Mesendoderm (in vitro differentiated cells): ENCODE measurements at regions not wholly inside any gene's neighbourhood (a gene's known extent, or its start where the extent isn't known, plus 50 kb on each side); places are given as distances from the start of the nearest gene placed in this dataset.
"Not testable (repeated sequence)": the region's sequence is repeated elsewhere in the genome, so short reads cannot be mapped to it uniquely, and the experiment has no call there.

ENCODE experiments used
- DNase-seq: peaks from one replicate; pipeline ENCODE4 v3.0.0; 2013
- H2AK5ac ChIP-seq: 2 replicates; pipeline ENCODE4 v1.6.1; 2013; ENCODE audit warnings: low read length, inconsistent platforms
- H2BK120ac ChIP-seq: 2 replicates; pipeline ENCODE4 v1.6.1; 2013; ENCODE audit warnings: low read depth, mild to moderate bottlenecking, low read length, moderate library complexity, mixed read lengths
- H2BK15ac ChIP-seq: replicated peaks from 2 replicates; pipeline ENCODE4 v1.6.1; 2013; ENCODE audit warnings: low read depth, mild to moderate bottlenecking, moderate library complexity
- H2BK5ac ChIP-seq: 2 replicates; pipeline ENCODE4 v1.6.1; 2013; ENCODE audit warnings: low read length, inconsistent platforms
- H3K18ac ChIP-seq: 2 replicates; pipeline ENCODE4 v1.6.1; 2013; ENCODE audit warnings: mild to moderate bottlenecking, low read length, mixed read lengths
- H3K23ac ChIP-seq: one replicate; pipeline ENCODE4 v1.6.1; 2013; ENCODE audit warnings: low read length
- H3K27ac ChIP-seq: 2 replicates; pipeline ENCODE4 v1.5.1; 2013; ENCODE audit warnings: low read depth, mild to moderate bottlenecking, inconsistent platforms, low read length, moderate library complexity
- H3K27me3 ChIP-seq: 2 replicates; pipeline ENCODE4 v1.6.1; 2013; ENCODE audit warnings: low read length, control low read depth, mild to moderate bottlenecking, inconsistent platforms; ENCODE audit not compliant: insufficient read depth, poor library complexity
- H3K36me3 ChIP-seq: 2 replicates; pipeline ENCODE4 v1.6.1; 2013; ENCODE audit warnings: low read length, inconsistent platforms; ENCODE audit not compliant: control insufficient read depth, insufficient read depth
- H3K4ac ChIP-seq: one replicate; pipeline ENCODE4 v1.6.1; 2013; ENCODE audit warnings: low read depth, mild to moderate bottlenecking, low read length, moderate library complexity
- H3K4me1 ChIP-seq: 2 replicates; pipeline ENCODE4 v1.6.1; 2013; ENCODE audit warnings: low read depth, low read length, inconsistent platforms; ENCODE audit not compliant: control insufficient read depth
- H3K4me2 ChIP-seq: 2 replicates; pipeline ENCODE4 v1.6.1; 2013; ENCODE audit warnings: low read length
- H3K4me3 ChIP-seq: 2 replicates; pipeline ENCODE4 v1.5.1; 2013; ENCODE audit warnings: mild to moderate bottlenecking, low read length
- H3K56ac ChIP-seq: one replicate; pipeline ENCODE4 v1.6.1; 2013; ENCODE audit warnings: low read length
- H3K79me1 ChIP-seq: 2 replicates; pipeline ENCODE4 v1.6.1; 2013; ENCODE audit warnings: low read length, inconsistent platforms
- H3K79me2 ChIP-seq: 2 replicates; pipeline ENCODE4 v1.6.1; 2013; ENCODE audit warnings: mild to moderate bottlenecking, low read length; ENCODE audit not compliant: control insufficient read depth, insufficient read depth
- H3K9ac ChIP-seq: 2 replicates; pipeline ENCODE4 v1.6.1; 2013; ENCODE audit warnings: low read length, inconsistent platforms
- H4K5ac ChIP-seq: one replicate; pipeline ENCODE4 v1.6.1; 2013; ENCODE audit warnings: low read length
- H4K8ac ChIP-seq: one replicate; pipeline ENCODE4 v1.6.1; 2013; ENCODE audit warnings: low read depth, mild to moderate bottlenecking, control low read depth, low read length, moderate library complexity
- WGBS: extraction: QIAGEN DNeasy Blood & Tissue Kit; methylation state at CpG from one replicate; pipeline ENCODE4 v1.1.7; 2013; ENCODE audit warnings: low lambda C conversion rate, missing lambda C conversion rate; ENCODE audit not compliant: insufficient coverage; ENCODE audit errors: extremely low coverage; 5-methylcytosine and 5-hydroxymethylcytosine counted together

- Histone ChIP-seq H4K8ac (no peak overlapping the region), H2BK15ac (no peak overlapping the region), H3K4me3 (no peak overlapping the region), H3K4ac (no peak overlapping the region), H3K4me2 (no peak overlapping the region), H3K36me3 (no peaks in the 10 kb centered on the region), H3K23ac (no peak overlapping the region), H4K5ac (no peak overlapping the region), H3K27ac (no peak overlapping the region), H3K79me2 (no peaks in the 10 kb centered on the region), H3K4me1 (no peaks in the 10 kb centered on the region), H3K79me1 (no peaks in the 10 kb centered on the region), H3K56ac (no peak overlapping the region), H2BK120ac (no peak overlapping the region), H3K18ac (no peak overlapping the region), H2BK5ac (no peak overlapping the region), H2AK5ac (no peak overlapping the region), H3K9ac (no peak overlapping the region), H3K27me3 (no peaks in the 10 kb centered on the region)
- DNase-seq, result no peak
- no CpG with 5 or more reads among the region's 2 CpGs for WGBS
Observed at GRCh38 chr6:92979281-92979680, 440.1 kb downstream of the EPHA7 start.

GRCh38 chr6:92977018-92977417, 442.3 kb downstream of the EPHA7 start:
- Histone ChIP-seq H4K8ac (no peak overlapping the region), H3K4me1 (no peaks in the 10 kb centered on the region), H3K9ac (no peak overlapping the region), H2BK120ac (no peak overlapping the region), H3K18ac (no peak overlapping the region), H2BK5ac (no peak overlapping the region), H3K4ac (no peak overlapping the region), H3K23ac (no peak overlapping the region), H3K4me3 (no peak overlapping the region), H3K79me2 (no peaks in the 10 kb centered on the region), H3K4me2 (no peak overlapping the region), H3K36me3 (no peaks in the 10 kb centered on the region), H3K56ac (no peak overlapping the region), H2AK5ac (no peak overlapping the region), H3K27ac (no peak overlapping the region), H2BK15ac (no peak overlapping the region), H3K79me1 (no peaks in the 10 kb centered on the region), H3K27me3 (no peaks in the 10 kb centered on the region), H4K5ac (no peak overlapping the region)
- no CpG with 5 or more reads among the region's 1 CpG for WGBS
- DNase-seq, result no peak

- Histone ChIP-seq H3K27me3 (no peaks in the 10 kb centered on the region), H3K4me2 (no peak overlapping the region), H3K79me1 (no peaks in the 10 kb centered on the region), H4K8ac (no peak overlapping the region), H3K79me2 (no peaks in the 10 kb centered on the region), H2BK15ac (no peak overlapping the region), H3K18ac (no peak overlapping the region), H3K27ac (no peak overlapping the region), H4K5ac (no peak overlapping the region), H3K36me3 (no peaks in the 10 kb centered on the region), H2BK5ac (no peak overlapping the region), H3K4ac (no peak overlapping the region), H3K4me3 (no peak overlapping the region), H3K9ac (no peak overlapping the region), H2AK5ac (no peak overlapping the region), H3K23ac (no peak overlapping the region), H3K56ac (no peak overlapping the region), H3K4me1 (no peaks in the 10 kb centered on the region), H2BK120ac (no peak overlapping the region)
- DNase-seq, result peak; percentile 36
Observed at GRCh38 chr6:92967362-92967761, 452.0 kb downstream of the EPHA7 start.

GRCh38 chr6:92962846-92963245, 456.5 kb downstream of the EPHA7 start:
- Histone ChIP-seq H3K79me1 (no peaks in the 10 kb centered on the region), H3K9ac (no peak overlapping the region), H3K27me3 (no peaks in the 10 kb centered on the region), H3K36me3 (no peaks in the 10 kb centered on the region), H3K4me3 (no peak overlapping the region), H3K18ac (no peak overlapping the region), H2BK15ac (no peak overlapping the region), H3K4me1 (no peaks in the 10 kb centered on the region), H2AK5ac (no peak overlapping the region), H3K79me2 (no peaks in the 10 kb centered on the region), H4K8ac (no peak overlapping the region), H2BK5ac (no peak overlapping the region), H3K4me2 (no peak overlapping the region), H3K56ac (no peak overlapping the region), H3K4ac (no peak overlapping the region), H4K5ac (no peak overlapping the region), H3K27ac (no peak overlapping the region), H2BK120ac (no peak overlapping the region), H3K23ac (no peak overlapping the region)
- DNase-seq, result no peak
- WGBS, result no CpG with 5 or more reads among the region's 1 CpG

- not testable (repeated sequence) for H3K4me2 ChIP-seq, H4K5ac ChIP-seq, H2BK5ac ChIP-seq, H3K23ac ChIP-seq, H2BK120ac ChIP-seq, H3K4me1 ChIP-seq, H3K27ac ChIP-seq, H2AK5ac ChIP-seq, H4K8ac ChIP-seq, H3K79me1 ChIP-seq, H3K56ac ChIP-seq, H3K79me2 ChIP-seq, H3K27me3 ChIP-seq, H3K36me3 ChIP-seq, DNase-seq, H2BK15ac ChIP-seq, H3K4ac ChIP-seq, H3K4me3 ChIP-seq, H3K9ac ChIP-seq, H3K18ac ChIP-seq
- WGBS, result no CpG with 5 or more reads among the region's 7 CpGs
Observed at GRCh38 chr6:92952111-92952510, 467.2 kb downstream of the EPHA7 start.

- Histone ChIP-seq H3K79me2 (no peaks in the 10 kb centered on the region), H2BK5ac (no peak overlapping the region), H3K4me3 (no peak overlapping the region), H4K8ac (no peak overlapping the region), H3K4me2 (no peak overlapping the region), H2BK120ac (no peak overlapping the region), H3K23ac (no peak overlapping the region), H3K4me1 (no peaks in the 10 kb centered on the region), H4K5ac (no peak overlapping the region), H3K4ac (no peak overlapping the region), H3K27ac (no peak overlapping the region), H2BK15ac (no peak overlapping the region), H3K18ac (no peak overlapping the region), H3K36me3 (no peaks in the 10 kb centered on the region), H3K79me1 (no peaks in the 10 kb centered on the region), H3K9ac (no peak overlapping the region), H2AK5ac (no peak overlapping the region), H3K56ac (no peak overlapping the region), H3K27me3 (no peaks in the 10 kb centered on the region)
- WGBS, result no CpG with 5 or more reads among the region's 3 CpGs
- no peak for DNase-seq
Observed at GRCh38 chr6:92945799-92946198, 473.6 kb downstream of the EPHA7 start.
